ENCODE measurements at regions not wholly inside any gene's neighbourhood (a gene's known extent, or its start where the extent isn't known, plus 50 kb on each side); places are given as distances from the start of the nearest gene placed in this dataset.
"Not testable (repeated sequence)": the region's sequence is repeated elsewhere in the genome, so short reads cannot be mapped to it uniquely, and the experiment has no call there.

DNA sequence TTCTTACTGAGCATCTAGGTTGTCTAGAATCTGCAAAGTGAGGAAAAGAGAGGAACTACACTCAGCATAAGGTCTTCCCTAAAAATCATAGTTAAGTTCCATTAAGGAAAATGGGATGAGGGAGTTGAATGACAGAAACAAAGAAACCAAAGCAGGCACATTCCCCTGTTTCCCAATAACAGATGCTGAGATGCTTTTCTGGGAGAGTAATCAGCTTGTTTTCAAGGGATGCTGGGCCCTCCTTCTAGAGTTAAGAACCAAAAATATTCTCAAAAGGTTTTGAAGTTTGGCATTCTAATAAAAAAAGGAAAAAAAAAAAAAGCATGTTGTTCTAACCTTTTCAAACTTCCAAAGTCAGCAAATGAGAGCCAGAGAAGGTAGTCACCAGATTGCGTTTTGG lies 105.2 kb upstream of the ZNF648 start:
- no peak for TF ChIP-seq ZFX (IDR thresholded peaks at IDR 0.05)
- TF ChIP-seq, protein P1, sequence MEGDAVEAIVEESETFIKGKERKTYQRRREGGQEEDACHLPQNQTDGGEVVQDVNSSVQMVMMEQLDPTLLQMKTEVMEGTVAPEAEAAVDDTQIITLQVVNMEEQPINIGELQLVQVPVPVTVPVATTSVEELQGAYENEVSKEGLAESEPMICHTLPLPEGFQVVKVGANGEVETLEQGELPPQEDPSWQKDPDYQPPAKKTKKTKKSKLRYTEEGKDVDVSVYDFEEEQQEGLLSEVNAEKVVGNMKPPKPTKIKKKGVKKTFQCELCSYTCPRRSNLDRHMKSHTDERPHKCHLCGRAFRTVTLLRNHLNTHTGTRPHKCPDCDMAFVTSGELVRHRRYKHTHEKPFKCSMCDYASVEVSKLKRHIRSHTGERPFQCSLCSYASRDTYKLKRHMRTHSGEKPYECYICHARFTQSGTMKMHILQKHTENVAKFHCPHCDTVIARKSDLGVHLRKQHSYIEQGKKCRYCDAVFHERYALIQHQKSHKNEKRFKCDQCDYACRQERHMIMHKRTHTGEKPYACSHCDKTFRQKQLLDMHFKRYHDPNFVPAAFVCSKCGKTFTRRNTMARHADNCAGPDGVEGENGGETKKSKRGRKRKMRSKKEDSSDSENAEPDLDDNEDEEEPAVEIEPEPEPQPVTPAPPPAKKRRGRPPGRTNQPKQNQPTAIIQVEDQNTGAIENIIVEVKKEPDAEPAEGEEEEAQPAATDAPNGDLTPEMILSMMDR (conservative IDR thresholded peaks at IDR 0.05), result no peak
- H3K27ac ChIP-seq, result no peak overlapping the region

GRCh38 chr1:182166321-182166720 lies 104.8 kb upstream of the ZNF648 start:
- TF ChIP-seq, protein P1 (conservative IDR thresholded peaks at IDR 0.05), result no peak
- TF ChIP-seq ZFX (IDR thresholded peaks at IDR 0.05), result no peak
- H3K27ac ChIP-seq, result no peak overlapping the region

- no peak overlapping the region for H3K27ac ChIP-seq
- TF ChIP-seq, protein P1 (conservative IDR thresholded peaks at IDR 0.05), result no peak
- TF ChIP-seq ZFX (IDR thresholded peaks at IDR 0.05), result no peak
Measured at GRCh38 chr1:182164273-182164672, 102.8 kb upstream of the ZNF648 start.

DNA sequence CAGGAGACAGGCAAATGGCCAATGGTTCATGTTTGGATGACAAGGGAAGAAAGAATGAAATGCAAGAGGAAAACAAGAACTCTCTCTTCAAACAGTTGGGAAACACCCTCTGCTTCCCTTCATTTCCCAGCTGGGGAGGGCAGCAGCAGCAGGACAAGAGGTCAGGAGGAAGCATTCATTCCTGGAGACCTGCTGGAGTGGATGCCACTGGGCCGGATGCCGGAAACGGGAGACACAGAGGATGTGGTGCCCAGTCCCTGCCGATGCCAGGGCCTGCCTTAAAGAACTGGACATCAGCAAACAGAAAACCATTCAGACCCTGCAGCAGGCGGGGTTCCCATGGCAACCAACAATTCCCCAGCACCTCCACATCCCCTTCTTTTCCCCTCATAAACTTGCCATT lies 102.3 kb upstream of the ZNF648 start:
- no peak overlapping the region for H3K27ac ChIP-seq
- TF ChIP-seq, protein P1 (conservative IDR thresholded peaks at IDR 0.05), result no peak
- TF ChIP-seq ZFX (IDR thresholded peaks at IDR 0.05), result no peak

DNA sequence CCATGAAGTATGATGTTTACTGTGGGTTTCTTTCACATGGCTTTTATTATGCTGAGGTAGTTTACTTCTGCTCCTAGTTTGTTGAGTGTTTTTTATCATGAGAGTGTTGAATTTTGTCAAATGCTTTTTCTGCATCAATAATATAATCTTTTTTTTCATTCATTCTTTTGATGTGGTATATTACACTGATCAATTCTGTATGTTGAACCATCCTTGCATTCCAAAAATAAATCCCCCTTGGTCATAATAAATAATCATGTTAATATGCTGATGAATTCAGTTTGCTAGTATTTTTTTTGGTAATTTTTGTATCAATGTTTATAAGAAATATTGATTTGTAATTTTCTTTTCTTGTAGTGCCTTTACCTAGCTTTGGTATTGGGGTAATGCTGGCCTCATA lies 97.9 kb upstream of the ZNF648 start:
- no peak overlapping the region for H3K27ac ChIP-seq
- TF ChIP-seq, protein P1 (conservative IDR thresholded peaks at IDR 0.05), result no peak
- no peak for TF ChIP-seq ZFX (IDR thresholded peaks at IDR 0.05)

- TF ChIP-seq ZFX (IDR thresholded peaks at IDR 0.05), result no peak
- TF ChIP-seq, protein P1 (conservative IDR thresholded peaks at IDR 0.05), result no peak
Measured at GRCh38 chr1:182157187-182157586, 95.7 kb upstream of the ZNF648 start.

DNA sequence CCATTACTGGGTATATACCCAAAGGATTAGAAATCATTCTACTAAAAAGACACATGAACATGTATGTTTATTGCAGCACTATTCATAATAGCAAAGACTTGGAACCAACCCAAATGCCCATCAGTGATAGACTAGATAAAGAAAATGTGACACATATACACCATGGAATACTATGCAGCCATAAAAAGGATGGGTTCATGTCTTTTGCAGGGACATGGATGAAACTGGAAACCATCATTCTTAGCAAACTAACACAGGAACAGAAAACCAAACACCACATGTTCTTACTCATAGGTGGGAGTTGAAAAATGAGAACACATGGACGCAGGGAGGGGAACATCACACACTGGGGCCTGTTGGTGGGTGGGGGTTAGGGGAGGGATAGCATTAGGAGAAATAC lies 92.9 kb upstream of the ZNF648 start:
- H3K27ac ChIP-seq, result not testable (repeated sequence)

More at GRCh38 chr1:182157187-182157586, 95.7 kb upstream of the ZNF648 start:
- no peak overlapping the region for H3K27ac ChIP-seq

DNA sequence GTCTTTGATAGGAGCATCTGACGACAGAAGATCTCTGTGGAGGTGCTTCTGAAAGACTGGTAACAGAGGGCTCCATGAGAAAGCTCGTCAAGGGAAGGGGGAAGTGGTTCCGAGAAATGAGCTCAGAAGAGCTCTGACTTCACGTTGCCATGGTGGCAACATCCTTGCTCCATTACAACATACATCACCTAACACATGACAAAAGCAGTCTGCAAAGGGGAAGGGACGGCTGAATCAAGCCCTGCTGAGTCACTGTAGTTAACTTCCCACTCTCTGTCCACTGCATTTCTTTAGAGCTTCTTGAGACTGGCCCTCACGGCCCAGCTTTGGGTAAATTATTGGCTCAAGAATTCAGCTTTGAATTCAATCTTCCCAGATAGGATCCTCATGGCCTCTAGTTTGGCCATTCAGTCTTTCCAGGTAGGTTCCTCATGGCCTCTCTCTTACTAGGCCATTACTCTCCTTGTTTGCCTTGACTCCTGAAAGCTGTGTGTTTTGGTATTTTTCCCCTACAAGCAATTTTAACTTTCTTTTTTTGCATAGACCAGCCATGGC lies 88.0 kb upstream of the ZNF648 start:
- no peak for TF ChIP-seq ZFX (IDR thresholded peaks at IDR 0.05)
- TF ChIP-seq, protein P1 (conservative IDR thresholded peaks at IDR 0.05), result no peak
- no peak overlapping the region for H3K27ac ChIP-seq
